CD4-positive, alpha-beta T cell treated with Interleukin-6 at 100 ng/mL for 8 hours (primary cell): ENCODE measurements at regions not wholly inside any gene's neighbourhood (a gene's known extent, or its start where the extent isn't known, plus 50 kb on each side); places are given as distances from the start of the nearest gene placed in this dataset.

ENCODE experiments used
- DNase-seq: peaks from one replicate; pipeline ENCODE4 v3.0.0-alpha.2; 2020; ENCODE audit warnings: mixed read lengths, low spot score

GRCh38 chr3:178152031-178152806, 384.0 kb upstream of the KCNMB2 start:
- no peak for DNase-seq

GRCh38 chr3:178152988-178153387, 383.2 kb upstream of the KCNMB2 start:
- no peak for DNase-seq

- DNase-seq, result no peak
Observed at GRCh38 chr3:178155521-178155920, 380.7 kb upstream of the KCNMB2 start.

DNA sequence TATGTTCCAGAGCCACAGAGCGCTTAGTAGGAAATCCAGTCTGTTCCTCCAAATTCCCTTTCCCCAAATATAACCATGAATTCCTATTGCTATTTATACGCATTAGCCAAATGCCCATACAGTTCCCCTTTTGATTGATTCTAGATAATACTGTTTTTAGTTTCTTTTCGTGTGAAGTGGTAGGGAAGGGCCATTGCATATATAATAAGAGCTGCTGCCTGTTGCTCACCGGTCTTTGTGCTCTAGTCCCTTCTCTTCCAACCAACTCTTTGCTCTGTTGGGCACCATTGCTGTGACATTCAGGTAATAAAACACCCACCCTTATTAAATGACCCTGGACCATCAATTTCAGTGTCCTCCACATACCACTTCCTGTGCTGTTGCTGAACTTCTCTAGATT, 379.9 kb upstream of the KCNMB2 start:
- DNase-seq, result no peak

- no peak for DNase-seq
Observed at GRCh38 chr3:178159691-178160220, 376.5 kb upstream of the KCNMB2 start.

DNA sequence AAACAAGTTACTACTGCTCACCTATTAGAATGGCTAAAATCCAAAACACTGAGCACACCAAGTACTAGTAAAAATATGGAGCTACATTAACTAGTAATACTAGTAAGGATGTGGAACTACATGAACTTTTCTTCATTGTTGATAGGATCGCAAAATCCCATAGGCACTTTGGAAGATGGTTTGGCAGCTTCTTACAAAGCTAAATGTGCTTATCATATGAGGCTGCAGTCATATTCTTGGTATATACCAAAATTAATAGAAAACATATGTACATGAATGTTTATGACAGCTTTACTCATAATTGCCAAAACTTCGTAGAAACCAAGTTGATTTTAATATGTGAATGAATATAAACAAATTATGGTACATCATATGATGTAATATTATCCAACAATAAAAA, 366.8 kb upstream of the KCNMB2 start:
- no peak for DNase-seq

- no peak for DNase-seq
Observed at GRCh38 chr3:178170698-178171535, 365.3 kb upstream of the KCNMB2 start.

DNA sequence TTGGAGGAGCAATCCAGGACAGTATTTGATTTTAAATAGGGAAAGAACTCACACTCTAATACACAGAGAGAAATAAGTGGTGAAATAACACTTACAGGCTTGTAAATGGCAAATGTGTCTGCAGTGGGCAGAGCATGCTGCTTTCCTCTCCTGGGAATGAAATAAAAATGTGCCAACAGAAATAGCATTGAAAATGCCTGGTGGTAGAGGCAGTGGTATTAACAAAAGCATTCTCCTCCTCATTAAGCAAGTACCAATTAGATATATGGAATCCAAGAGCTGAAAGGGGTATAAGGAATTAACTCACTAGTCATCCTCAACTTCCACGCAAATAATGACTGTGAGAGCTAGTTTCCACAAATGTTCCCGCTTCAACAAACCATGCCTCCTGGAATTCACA, 364.1 kb upstream of the KCNMB2 start:
- DNase-seq, result no peak

- DNase-seq, result no peak
Observed at GRCh38 chr3:178174201-178174915, 361.9 kb upstream of the KCNMB2 start.

DNA sequence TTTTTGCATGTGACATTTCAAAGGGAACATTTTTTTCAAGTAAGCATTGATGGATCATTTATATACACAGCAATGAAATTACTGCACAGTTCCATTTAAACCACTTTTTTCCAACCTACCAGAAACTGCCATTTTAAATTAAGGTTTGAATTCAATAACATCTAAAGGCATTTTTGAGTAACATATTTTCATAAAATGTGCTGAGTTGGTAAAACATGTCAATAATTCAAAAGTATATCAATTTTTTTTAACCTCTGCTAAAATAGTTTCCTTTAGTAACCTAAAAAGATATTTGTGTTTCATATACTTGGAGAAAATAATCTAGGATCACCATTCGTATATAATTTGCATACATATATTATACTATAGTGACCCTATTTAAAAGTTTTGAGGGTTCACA, 355.1 kb upstream of the KCNMB2 start:
- DNase-seq, result no peak

DNA sequence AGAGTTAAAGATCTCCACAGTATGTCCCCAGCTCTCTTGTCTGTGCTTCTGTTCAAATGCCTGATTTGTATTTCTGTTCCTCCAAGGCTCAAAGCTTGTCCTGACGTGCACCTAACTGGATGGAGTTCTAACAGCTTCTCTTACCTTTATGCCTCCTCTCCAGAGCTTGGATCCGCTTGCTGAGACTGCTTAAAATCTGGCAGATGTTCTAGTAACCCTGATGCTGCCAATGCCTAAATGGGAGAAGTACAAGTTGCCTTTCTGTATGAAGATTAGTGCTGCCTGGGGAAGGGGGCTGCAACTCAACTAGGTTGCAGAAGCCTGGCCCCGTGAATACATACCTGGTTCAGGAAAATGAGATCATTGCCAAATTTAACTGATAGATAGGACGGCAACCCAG, 354.5 kb upstream of the KCNMB2 start:
- DNase-seq, result no peak

DNA sequence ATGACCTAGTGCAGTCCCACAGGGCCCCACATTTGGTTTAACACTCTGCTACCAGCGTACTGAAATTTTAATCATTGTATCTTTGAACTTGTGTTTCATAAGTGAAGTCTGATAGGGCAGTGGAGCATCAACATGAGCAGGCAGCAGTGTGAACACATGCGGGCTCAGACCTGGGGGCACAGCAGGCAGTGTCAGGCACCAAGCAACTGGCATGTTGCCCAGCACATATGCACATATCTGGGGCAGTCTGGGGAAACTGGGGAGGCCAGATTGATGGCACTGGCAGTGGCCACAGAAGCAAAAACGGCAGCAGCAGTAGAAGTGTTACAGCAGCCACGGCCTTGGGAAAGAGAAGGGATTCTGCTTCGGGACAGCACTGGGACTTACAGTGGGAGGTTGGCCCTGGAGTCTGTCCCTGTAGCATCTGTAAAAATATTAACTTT, 353.9 kb upstream of the KCNMB2 start:
- DNase-seq, result no peak

DNA sequence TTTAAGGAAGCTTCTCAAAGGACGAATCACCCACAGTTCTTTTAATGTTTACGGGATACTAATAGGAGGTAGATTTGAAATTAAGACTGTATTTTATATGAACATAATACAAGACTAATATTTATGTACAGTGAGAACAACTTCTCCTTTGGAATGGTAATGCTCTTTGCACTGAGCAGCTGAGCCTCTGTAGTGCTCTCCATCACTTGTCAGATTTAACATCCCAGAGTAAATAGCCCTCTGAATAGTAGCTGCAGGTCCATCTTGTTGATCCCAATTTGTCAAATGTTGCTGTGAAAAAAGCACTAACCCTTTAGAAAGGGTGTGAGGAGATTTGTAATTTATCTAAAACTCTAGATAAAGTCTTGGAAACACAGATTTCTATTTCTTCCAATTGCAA, 351.4 kb upstream of the KCNMB2 start:
- no peak for DNase-seq

- DNase-seq, result no peak
Observed at GRCh38 chr3:178186666-178187065, 349.6 kb upstream of the KCNMB2 start.

GRCh38 chr3:178189854-178190253, 346.4 kb upstream of the KCNMB2 start:
- DNase-seq, result no peak

GRCh38 chr3:178193846-178194245, 342.4 kb upstream of the KCNMB2 start:
- no peak for DNase-seq

DNA sequence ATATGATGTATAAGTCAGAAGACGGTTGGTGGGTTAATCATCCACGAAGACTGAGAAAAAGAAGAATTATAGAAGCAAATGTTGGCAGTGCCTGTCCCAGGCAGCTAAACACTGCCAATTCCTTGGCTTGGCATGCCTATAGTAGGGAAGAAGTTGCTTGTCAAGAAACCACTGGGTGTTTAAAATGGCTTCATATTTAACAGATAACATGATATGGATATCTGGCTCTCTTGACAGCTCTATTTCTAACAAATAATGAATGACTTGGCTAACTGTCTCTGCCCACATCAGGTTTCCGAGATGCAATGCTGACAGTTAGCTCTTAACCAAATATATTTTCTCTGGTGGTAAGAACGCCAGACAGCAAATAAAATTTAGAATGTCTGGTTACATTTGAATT, 341.7 kb upstream of the KCNMB2 start:
- no peak for DNase-seq

- DNase-seq, result no peak
Observed at GRCh38 chr3:178195824-178196223, 340.4 kb upstream of the KCNMB2 start.

DNA sequence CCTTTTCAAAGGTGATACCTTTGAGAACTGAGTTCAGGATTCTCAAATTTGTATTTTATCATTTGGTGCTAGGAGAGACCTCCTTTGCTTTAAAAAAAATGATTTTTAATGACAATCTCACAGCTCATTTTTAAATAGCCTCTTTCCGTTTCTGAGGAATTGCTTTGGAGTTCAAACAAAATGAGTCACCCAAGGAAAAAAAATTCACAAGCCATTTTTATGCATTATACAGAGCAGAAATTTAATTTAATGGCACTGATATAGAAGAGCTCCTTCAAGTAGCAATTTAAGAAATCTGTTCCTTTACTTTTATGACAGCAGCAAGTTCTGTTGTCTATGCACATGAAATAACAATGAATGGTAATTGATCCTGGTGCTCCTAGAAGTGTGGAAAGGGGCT, 337.9 kb upstream of the KCNMB2 start:
- no peak for DNase-seq

- DNase-seq, result no peak
Observed at GRCh38 chr3:178200316-178200715, 335.9 kb upstream of the KCNMB2 start.

DNA sequence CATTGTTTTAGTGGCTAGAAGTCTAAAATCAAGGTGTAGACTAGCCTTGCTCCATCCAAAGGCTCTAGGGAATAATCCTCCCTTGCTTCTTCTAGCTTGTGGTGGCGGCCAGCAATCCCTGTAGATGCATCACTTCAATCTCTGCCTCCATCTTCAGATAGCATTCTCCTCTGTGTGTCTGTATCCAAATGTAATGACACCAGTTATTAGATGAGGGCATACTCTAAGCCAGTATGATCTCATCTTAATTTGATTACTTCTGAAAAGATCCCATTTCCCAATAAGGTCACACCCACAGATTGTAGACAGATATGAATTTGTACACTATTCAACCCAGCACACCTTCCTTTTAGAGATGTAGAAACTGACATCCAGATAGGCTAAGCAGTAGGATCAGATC, 334.5 kb upstream of the KCNMB2 start:
- no peak for DNase-seq

- no peak for DNase-seq
Observed at GRCh38 chr3:178202194-178202593, 334.0 kb upstream of the KCNMB2 start.

DNA sequence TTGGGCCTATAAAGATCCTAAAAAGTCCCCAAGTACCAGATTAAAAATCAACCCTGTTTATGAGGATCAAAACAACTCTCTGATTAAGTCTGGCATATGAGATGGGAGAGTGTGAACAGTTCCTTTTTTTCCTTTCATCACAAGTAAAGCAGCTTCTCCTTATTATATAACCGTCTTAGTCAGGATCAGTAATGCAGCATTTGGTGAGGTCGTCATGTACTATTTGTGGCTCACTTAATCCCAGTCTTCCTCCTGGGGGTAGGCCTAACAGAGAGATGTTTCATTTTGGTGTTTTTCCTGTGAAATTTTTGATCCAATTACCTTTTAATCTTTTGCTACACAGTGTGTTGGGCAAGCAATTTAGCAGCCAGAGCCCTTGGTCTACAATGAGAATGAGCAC, 333.1 kb upstream of the KCNMB2 start:
- no peak for DNase-seq
